K562 (cell line): ENCODE measurements at regions not wholly inside any gene's neighbourhood (a gene's known extent, or its start where the extent isn't known, plus 50 kb on each side); places are given as distances from the start of the nearest gene placed in this dataset.
"Not testable (repeated sequence)": the region's sequence is repeated elsewhere in the genome, so short reads cannot be mapped to it uniquely, and the experiment has no call there.

ENCODE experiments used
- ATAC-seq: fragments of 200-7000 bp; cut with Tn5 transposase; 3 replicates; pipeline ENCODE4 v1.9.1; 2020; ENCODE audit warnings: moderate library complexity
- BruUV-seq: library from RNA; stranded (reverse); fragments of 400-500 nt; replicated peaks from 2 replicates; lab custom pipeline; 2021; lab: Mats Ljungman, UMichigan
- CTCF ChIA-PET: fragments of 300-600 bp; formaldehyde crosslinking; extraction: SDS; loops from one replicate; lab custom pipeline; 2021; ENCODE audit warnings: low intra/inter-chr PET ratio; lab: Yijun Ruan, JAX
- POLR2A ChIA-PET: fragments of 300-600, 350-650 bp; sonication (Branson Sonifier 250); formaldehyde crosslinking; extraction: SDS; loops from one replicate; lab custom pipeline; 2021; ENCODE audit warnings: antibody characterized with exemption, inconsistent platforms; lab: Yijun Ruan, JAX
- DNase-seq, 4 experiments: peaks; one replicate each; pipeline versions ENCODE4 v3.0.0 to v3.0.0-alpha.2; 2011 to 2018; ENCODE audit warnings: low spot score in 3 of 4, mixed read lengths in 3 of 4; ENCODE audit errors: extremely low read depth in 1 of 4
- FAIRE-seq: peaks from 2 replicates; lab custom pipeline; 2011; peaks lifted over from hg19 to GRCh38; lab: Jason Lieb, UNC
- H2AFZ ChIP-seq: 2 replicates; pipeline ENCODE4 v1.6.0; 2011; ENCODE audit warnings: low read depth, low read length, control low read depth, inconsistent platforms
- H3K27ac ChIP-seq: fragments of 200-600 bp; 3 replicates; pipeline ENCODE4 v1.8.0; 2011; ENCODE audit warnings: low read depth, mild to moderate bottlenecking, control low read depth, inconsistent platforms, low read length, moderate library complexity, mixed read lengths; ENCODE audit errors: extremely low read depth
- H3K27me3 ChIP-seq, 2 experiments: fragments of 300-600 bp in 1 of 2; 2 replicates in 1 of 2; 3 replicates in 1 of 2; pipeline versions ENCODE4 v1.6.0 to v1.8.0; 2011; ENCODE audit warnings: inconsistent platforms in 2 of 2, low read length in 2 of 2, mild to moderate bottlenecking in 1 of 2, mixed read lengths in 1 of 2, moderate library complexity in 1 of 2; ENCODE audit not compliant: control insufficient read depth in 2 of 2, insufficient read depth in 2 of 2
- H3K36me3 ChIP-seq: fragments of 300-600 bp; 3 replicates; pipeline ENCODE4 v1.8.0; 2011; ENCODE audit warnings: mild to moderate bottlenecking, low read length, inconsistent platforms; ENCODE audit not compliant: control insufficient read depth, insufficient read depth
- H3K4me1 ChIP-seq, 2 experiments: fragments of 200-600 bp in 1 of 2; replicated peaks in 1 of 2; 2 replicates in 1 of 2; 3 replicates in 1 of 2; pipeline versions ENCODE4 v1.5.1 to v1.8.0; 2011; ENCODE audit warnings: inconsistent platforms in 2 of 2, low read length in 2 of 2, mild to moderate bottlenecking in 1 of 2, mixed read lengths in 1 of 2, moderate library complexity in 1 of 2; ENCODE audit not compliant: control insufficient read depth in 2 of 2, insufficient read depth in 2 of 2
- H3K4me2 ChIP-seq: 2 replicates; pipeline ENCODE4 v1.6.1; 2011; ENCODE audit warnings: low read length, control low read depth, inconsistent platforms, mixed read lengths; ENCODE audit not compliant: insufficient read depth
- H3K4me3 ChIP-seq: fragments of 200-600 bp; sonication (generic), shearing (Covaris generic); 2 replicates; pipeline ENCODE4 v1.5.1; 2016; ENCODE audit warnings: control low read depth, inconsistent platforms
- H3K79me2 ChIP-seq: fragments of 200-600 bp; 3 replicates; pipeline ENCODE4 v1.8.0; 2011; ENCODE audit warnings: low read length, inconsistent platforms; ENCODE audit not compliant: control insufficient read depth, insufficient read depth
- H3K9ac ChIP-seq, 2 experiments: 2 replicates each; pipeline versions ENCODE4 v1.6.0 to v1.6.1; 2011; ENCODE audit warnings: low read depth in 2 of 2, low read length in 2 of 2, control low read depth in 1 of 2, inconsistent platforms in 1 of 2, mild to moderate bottlenecking in 1 of 2, mixed read lengths in 1 of 2; ENCODE audit not compliant: insufficient read depth in 1 of 2
- H3K9me1 ChIP-seq: one replicate; pipeline ENCODE4 v1.6.0; 2011; ENCODE audit warnings: inconsistent platforms, mild to moderate bottlenecking, low read length, moderate library complexity; ENCODE audit not compliant: control insufficient read depth, insufficient read depth
- H3K9me3 ChIP-seq: replicated peaks from 2 replicates; pipeline ENCODE4 v1.5.1; 2011; ENCODE audit warnings: low read depth, low read length, inconsistent platforms; ENCODE audit not compliant: control insufficient read depth, insufficient read depth
- H4K20me1 ChIP-seq: replicated peaks from 2 replicates; pipeline ENCODE4 v1.6.1; 2011; ENCODE audit warnings: low read length, inconsistent platforms, mixed read lengths; ENCODE audit not compliant: control insufficient read depth, insufficient read depth
- ELF2 ChIP-seq: fragments of 250-450 bp; sonication (Bioruptor Pico); IDR thresholded peaks from 2 replicates; pipeline ENCODE4 v1.5.0; 2021; ENCODE audit warnings: mild to moderate bottlenecking
- NCOA2 ChIP-seq, 2 experiments: fragments of 450-650 bp; IDR thresholded peaks; 2 replicates each; pipeline ENCODE4 v1.6.1; 2018; ENCODE audit warnings: mild to moderate bottlenecking in 2 of 2, moderate library complexity in 1 of 2; ENCODE audit not compliant: partially characterized antibody in 2 of 2
- NFXL1 ChIP-seq: fragments of 450-650 bp; formaldehyde crosslinking; IDR thresholded peaks from 2 replicates; pipeline ENCODE4 v1.4.0; 2021; ENCODE audit warnings: mild to moderate bottlenecking
- PKNOX1 ChIP-seq: fragments of 450-650 bp; IDR thresholded peaks from 2 replicates; pipeline ENCODE4 v1.6.1; 2016
- POLR3A ChIP-seq: IDR thresholded peaks from 2 replicates; pipeline ENCODE4 v1.6.1; 2011; ENCODE audit warnings: borderline replicate concordance, mild to moderate bottlenecking, moderate library complexity; ENCODE audit not compliant: insufficient read length, insufficient read depth; ENCODE audit errors: extremely low read depth
- SAFB2 ChIP-seq: fragments of 200-400 bp; formaldehyde crosslinking; IDR thresholded peaks from 2 replicates; pipeline ENCODE4 v1.6.1; 2018; ENCODE audit warnings: borderline replicate concordance, low read length, low read depth, moderate library complexity; ENCODE audit not compliant: severe bottlenecking
- WGBS: fragments of 100-300 bp; shearing (Covaris generic); methylation state at CpG from one replicate; pipeline ENCODE4 v1.1.6; 2016; ENCODE audit warnings: low coverage, mixed read lengths; ENCODE audit not compliant: insufficient coverage; ENCODE audit errors: missing lambda C conversion rate; 5-methylcytosine and 5-hydroxymethylcytosine counted together
- in situ Hi-C: fragments of 300-500 bp; cut with MboI; formaldehyde crosslinking; loops from 4 replicates; pipeline ENCODE4 v1.15.0; 2018; ENCODE audit warnings: inconsistent platforms, mixed read lengths
- intact Hi-C: fragments of 100-400 bp; cut with micrococcal nuclease; formaldehyde crosslinking; loops from 2 replicates; pipeline ENCODE4 v1.14.2; 2022
- TF ChIP-seq, protein P1 (sequence below), 2 experiments: IDR thresholded peaks; 2 replicates each; pipeline ENCODE4 v1.6.1; 2011; ENCODE audit warnings: borderline replicate concordance in 1 of 2, control low read depth in 1 of 2, low read depth in 1 of 2, low read length in 1 of 2, mild to moderate bottlenecking in 1 of 2, mixed read lengths in 1 of 2, moderate library complexity in 1 of 2; ENCODE audit not compliant: insufficient read depth in 1 of 2, insufficient read length in 1 of 2, poor library complexity in 1 of 2, severe bottlenecking in 1 of 2; ENCODE audit errors: extremely low read depth in 1 of 2

DNA sequence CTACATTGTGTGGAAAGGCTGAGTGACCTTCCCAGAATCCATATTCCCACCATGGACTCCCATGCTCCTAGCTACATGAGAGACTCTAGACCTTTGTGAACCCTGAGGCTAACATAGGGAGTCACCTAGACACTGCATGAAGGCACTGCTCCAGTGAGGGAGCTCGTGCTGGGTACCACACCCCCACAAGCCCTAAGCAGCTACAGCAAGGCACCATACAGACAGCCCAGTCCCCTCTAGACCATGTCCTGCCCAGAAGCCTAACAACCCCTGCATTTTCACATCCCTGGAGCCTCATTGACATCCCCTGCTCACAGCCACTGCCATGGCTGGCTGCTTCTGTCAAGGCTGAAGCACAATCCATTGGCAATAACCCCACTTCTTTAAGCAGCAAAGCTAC is 176.5 kb upstream of the CTNND2 start:
- Histone ChIP-seq H3K4me2 (no peak overlapping the region), H3K36me3 (no peaks in the 10 kb centered on the region), H3K9me1 (no peaks in the 10 kb centered on the region), H4K20me1 (no peaks in the 10 kb centered on the region), H3K9ac (no peak overlapping the region), H3K9me3 (no peaks in the 10 kb centered on the region), H3K27me3 (no peaks in the 10 kb centered on the region), H3K79me2 (no peaks in the 10 kb centered on the region), H3K4me3 (no peak overlapping the region), H3K4me1 (no peaks in the 10 kb centered on the region), H3K27ac (no peak overlapping the region), H2AFZ (no peak overlapping the region)
- ChIA-PET CTCF (no interaction called here), POLR2A (no interaction called here)
- in situ Hi-C loops (no loop called here), intact Hi-C loops (no loop called here)
- TF ChIP-seq PKNOX1 = no peak
- TF ChIP-seq NFXL1 (CRISPR knock-in tag) = no peak
- TF ChIP-seq NCOA2 (IDR thresholded peaks at IDR 0.05; ENCODE audit: partially characterized antibody in 2 of 2) = no peak
- no peak for TF ChIP-seq SAFB2
- TF ChIP-seq POLR3A = no peak
- TF ChIP-seq, protein P1, sequence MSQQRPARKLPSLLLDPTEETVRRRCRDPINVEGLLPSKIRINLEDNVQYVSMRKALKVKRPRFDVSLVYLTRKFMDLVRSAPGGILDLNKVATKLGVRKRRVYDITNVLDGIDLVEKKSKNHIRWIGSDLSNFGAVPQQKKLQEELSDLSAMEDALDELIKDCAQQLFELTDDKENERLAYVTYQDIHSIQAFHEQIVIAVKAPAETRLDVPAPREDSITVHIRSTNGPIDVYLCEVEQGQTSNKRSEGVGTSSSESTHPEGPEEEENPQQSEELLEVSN (IDR thresholded peaks at IDR 0.05; ENCODE audit: borderline replicate concordance in 1 of 2, extremely low read depth in 1 of 2, insufficient read depth in 1 of 2, insufficient read length in 1 of 2, low read depth in 1 of 2, low read length in 1 of 2, poor library complexity in 1 of 2, severe bottlenecking in 1 of 2) = no peak
- no peak for TF ChIP-seq ELF2 (CRISPR knock-in tag)
- FAIRE-seq = no peak
- WGBS = 0% methylated on average over 1 of the region's 1 CpG
- no peak for ATAC-seq
- DNase-seq = no peak
- BruUV-seq = no TSS peak

- 8% methylated on average over 3 of the region's 3 CpGs for WGBS
Observed at GRCh38 chr5:12078286-12078685, 174.0 kb upstream of the CTNND2 start.

More at GRCh38 chr5:12078286-12078685, 174.0 kb upstream of the CTNND2 start:
- H2AFZ ChIP-seq, H3K9me1 ChIP-seq, ATAC-seq, H3K4me2 ChIP-seq, DNase-seq, in situ Hi-C loops, H3K27ac ChIP-seq, BruUV-seq, H3K79me2 ChIP-seq, FAIRE-seq, H4K20me1 ChIP-seq, H3K9ac ChIP-seq, H3K9me3 ChIP-seq, POLR2A ChIA-PET, H3K4me3 ChIP-seq, H3K36me3 ChIP-seq, H3K4me1 ChIP-seq, H3K27me3 ChIP-seq, intact Hi-C loops, CTCF ChIA-PET: not testable (repeated sequence)
